Spleen (tissue), 11 donors: ENCODE measurements at regions not wholly inside any gene's neighbourhood (a gene's known extent, or its start where the extent isn't known, plus 50 kb on each side); places are given as distances from the start of the nearest gene placed in this dataset.
"Not testable (repeated sequence)": the region's sequence is repeated elsewhere in the genome, so short reads cannot be mapped to it uniquely, and the experiment has no call there.

Source experiments
- DNase-seq: peaks from one replicate; pipeline ENCODE4 v3.0.0-alpha.2; 2020
- H3K27ac ChIP-seq, 8 donors: fragments of 200-600 bp; sonication (generic) in 7 of 8; 1 replicate in 4 of 8; 2 replicates in 4 of 8; pipeline versions ENCODE4 v1.5.0 to v1.8.0; 2016 to 2021; ENCODE audit warnings: inconsistent platforms in 4 of 8, mild to moderate bottlenecking in 4 of 8, moderate library complexity in 1 of 8
- H3K27me3 ChIP-seq, 7 donors: fragments of 200-600 bp; sonication (generic) in 6 of 7; replicated peaks in 1 of 7; 1 replicate in 4 of 7; 2 replicates in 3 of 7; pipeline versions ENCODE4 v1.5.0 to v1.8.0; 2016 to 2021; ENCODE audit warnings: inconsistent platforms in 3 of 7, mild to moderate bottlenecking in 1 of 7
- H3K36me3 ChIP-seq, 6 donors: fragments of 200-600 bp; sonication (generic) in 5 of 6; 1 replicate in 4 of 6; 2 replicates in 2 of 6; pipeline versions ENCODE4 v1.5.0 to v1.8.0; 2016 to 2021; ENCODE audit warnings: inconsistent platforms in 2 of 6
- H3K4me1 ChIP-seq, 6 donors: fragments of 200-600 bp; sonication (generic) in 5 of 6; 1 replicate in 3 of 6; 2 replicates in 3 of 6; pipeline versions ENCODE4 v1.5.0 to v1.8.0; 2016 to 2021; ENCODE audit warnings: inconsistent platforms in 3 of 6
- H3K4me3 ChIP-seq, 8 donors: fragments of 200-600 bp; sonication (generic) in 7 of 8; 1 replicate in 4 of 8; 2 replicates in 4 of 8; pipeline versions ENCODE4 v1.5.0 to v1.8.0; 2016 to 2021; ENCODE audit warnings: inconsistent platforms in 4 of 8, mild to moderate bottlenecking in 4 of 8, moderate library complexity in 2 of 8
- H3K9me3 ChIP-seq, 8 donors: fragments of 200-600 bp; sonication (generic) in 7 of 8; 1 replicate in 4 of 8; 2 replicates in 4 of 8; pipeline versions ENCODE4 v1.5.0 to v1.8.0; 2016 to 2021; ENCODE audit warnings: inconsistent platforms in 4 of 8
- POLR2A ChIP-seq, 3 donors: fragments of 450-650 bp; IDR thresholded peaks; one replicate each; pipeline ENCODE4 v1.5.1; 2017; ENCODE audit warnings: antibody characterized with exemption in 3 of 3, mild to moderate bottlenecking in 1 of 3
- POLR2AphosphoS5 ChIP-seq, 3 donors: sonication (generic); formaldehyde crosslinking; IDR thresholded peaks; one replicate each; pipeline ENCODE4 v1.5.1; 2017; ENCODE audit warnings: antibody characterized with exemption in 3 of 3
- WGBS, 5 donors: extraction: QIAGEN DNeasy Blood & Tissue Kit in 3 of 5; methylation state at CpG; one replicate each; pipeline versions ENCODE4 v1.1.5 to v1.1.7; 2013 to 2018; 5-methylcytosine and 5-hydroxymethylcytosine counted together
- intact Hi-C: fragments of 100-400 bp; cut with DNase I; formaldehyde crosslinking; loops from one replicate; pipeline ENCODE4 v1.15.0; 2023; ENCODE audit warnings: low total_unique reads
- TF ChIP-seq, protein P1 (sequence below), 11 experiments: fragments of 200-600 bp in 7 of 11; fragments of 450-650 bp in 4 of 11; sonication (generic) in 4 of 11; IDR thresholded peaks in 8 of 11; conservative IDR thresholded peaks in 3 of 11; 1 replicate in 7 of 11; 2 replicates in 4 of 11; pipeline versions ENCODE4 v1.4.0 to v1.8.0; 2016 to 2021; ENCODE audit warnings: antibody characterized with exemption in 11 of 11, inconsistent platforms in 4 of 11, mild to moderate bottlenecking in 1 of 11
- donor health status: healthy with polysubstance abuse.
- donor health status: DM: no; HTN: no; CAD: no; lungs with moderate emphysema.
- donor health status: DM: no; HTN: no; CAD: no.
- donor health status: Bipolar disorder and iron deficiency.
- donor health status: healthy.
- donor health status: DM: no; HTN: no; CAD: no.
- donor health status: DM: yes; HTN: yes; CAD: no.

- TF ChIP-seq, protein P1, sequence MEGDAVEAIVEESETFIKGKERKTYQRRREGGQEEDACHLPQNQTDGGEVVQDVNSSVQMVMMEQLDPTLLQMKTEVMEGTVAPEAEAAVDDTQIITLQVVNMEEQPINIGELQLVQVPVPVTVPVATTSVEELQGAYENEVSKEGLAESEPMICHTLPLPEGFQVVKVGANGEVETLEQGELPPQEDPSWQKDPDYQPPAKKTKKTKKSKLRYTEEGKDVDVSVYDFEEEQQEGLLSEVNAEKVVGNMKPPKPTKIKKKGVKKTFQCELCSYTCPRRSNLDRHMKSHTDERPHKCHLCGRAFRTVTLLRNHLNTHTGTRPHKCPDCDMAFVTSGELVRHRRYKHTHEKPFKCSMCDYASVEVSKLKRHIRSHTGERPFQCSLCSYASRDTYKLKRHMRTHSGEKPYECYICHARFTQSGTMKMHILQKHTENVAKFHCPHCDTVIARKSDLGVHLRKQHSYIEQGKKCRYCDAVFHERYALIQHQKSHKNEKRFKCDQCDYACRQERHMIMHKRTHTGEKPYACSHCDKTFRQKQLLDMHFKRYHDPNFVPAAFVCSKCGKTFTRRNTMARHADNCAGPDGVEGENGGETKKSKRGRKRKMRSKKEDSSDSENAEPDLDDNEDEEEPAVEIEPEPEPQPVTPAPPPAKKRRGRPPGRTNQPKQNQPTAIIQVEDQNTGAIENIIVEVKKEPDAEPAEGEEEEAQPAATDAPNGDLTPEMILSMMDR (IDR thresholded peaks at IDR 0.05 in 8 of 11, conservative IDR thresholded peaks at IDR 0.05 in 3 of 11) = no peak
- TF ChIP-seq POLR2AphosphoS5 (IDR thresholded peaks at IDR 0.05) (no peak), POLR2A (IDR thresholded peaks at IDR 0.05) (no peak)
- WGBS, 5 donors = 87 to 91% (median 90%) methylated on average over 5 of the region's 5 CpGs
- Histone ChIP-seq H3K36me3 (no peaks in the 10 kb centered on the region), H3K27ac (no peak overlapping the region), H3K4me1 (peaks cover 0 to 5% (median 0%) of the 10 kb centered on the region in 6 donors), H3K9me3 (no peaks in the 10 kb centered on the region), H3K4me3 (no peak overlapping the region), H3K27me3 (no peaks in the 10 kb centered on the region)
- DNase-seq = no peak
- intact Hi-C loops = no loop called here
Measured at GRCh38 chr10:78229950-78230675, 196.4 kb downstream of the RPS24 start.

- Histone ChIP-seq H3K36me3 (no peaks in the 10 kb centered on the region), H3K4me1 (peaks cover 0 to 7% (median 0%) of the 10 kb centered on the region in 6 donors), H3K27me3 (no peaks in the 10 kb centered on the region), H3K4me3 (no peak overlapping the region), H3K27ac (no peak overlapping the region), H3K9me3 (no peaks in the 10 kb centered on the region)
- no peak for DNase-seq
- intact Hi-C loops = no loop called here
- TF ChIP-seq POLR2A (IDR thresholded peaks at IDR 0.05) (no peak), POLR2AphosphoS5 (IDR thresholded peaks at IDR 0.05) (no peak)
- TF ChIP-seq, protein P1 (IDR thresholded peaks at IDR 0.05 in 8 of 11, conservative IDR thresholded peaks at IDR 0.05 in 3 of 11) = no peak
- WGBS, 5 donors = 83 to 89% (median 85%) methylated on average over 5 of the region's 5 CpGs
Measured at GRCh38 chr10:78231327-78231726, 197.7 kb downstream of the RPS24 start.

- peaks cover 0 to 13% (median 0%) of the 10 kb centered on the region in 6 donors for H3K4me1 ChIP-seq
- H3K27me3 ChIP-seq = no peaks in the 10 kb centered on the region
- no peak overlapping the region for H3K4me3 ChIP-seq
- no peaks in the 10 kb centered on the region for H3K36me3 ChIP-seq
- no peak for TF ChIP-seq POLR2AphosphoS5 (IDR thresholded peaks at IDR 0.05)
- TF ChIP-seq, protein P1 (IDR thresholded peaks at IDR 0.05 in 8 of 11, conservative IDR thresholded peaks at IDR 0.05 in 3 of 11) = peak in 2 of 11 experiments; percentile 22 to 25
- TF ChIP-seq POLR2A (IDR thresholded peaks at IDR 0.05) = no peak
- no peak for DNase-seq
- 57 to 73% (median 63%) methylated on average over 4 of the region's 4 CpGs for WGBS, 5 donors
- intact Hi-C loops = no loop called here
- H3K9me3 ChIP-seq = no peaks in the 10 kb centered on the region
- no peak overlapping the region for H3K27ac ChIP-seq
Measured at GRCh38 chr10:78231939-78232338, 198.3 kb downstream of the RPS24 start.

DNA sequence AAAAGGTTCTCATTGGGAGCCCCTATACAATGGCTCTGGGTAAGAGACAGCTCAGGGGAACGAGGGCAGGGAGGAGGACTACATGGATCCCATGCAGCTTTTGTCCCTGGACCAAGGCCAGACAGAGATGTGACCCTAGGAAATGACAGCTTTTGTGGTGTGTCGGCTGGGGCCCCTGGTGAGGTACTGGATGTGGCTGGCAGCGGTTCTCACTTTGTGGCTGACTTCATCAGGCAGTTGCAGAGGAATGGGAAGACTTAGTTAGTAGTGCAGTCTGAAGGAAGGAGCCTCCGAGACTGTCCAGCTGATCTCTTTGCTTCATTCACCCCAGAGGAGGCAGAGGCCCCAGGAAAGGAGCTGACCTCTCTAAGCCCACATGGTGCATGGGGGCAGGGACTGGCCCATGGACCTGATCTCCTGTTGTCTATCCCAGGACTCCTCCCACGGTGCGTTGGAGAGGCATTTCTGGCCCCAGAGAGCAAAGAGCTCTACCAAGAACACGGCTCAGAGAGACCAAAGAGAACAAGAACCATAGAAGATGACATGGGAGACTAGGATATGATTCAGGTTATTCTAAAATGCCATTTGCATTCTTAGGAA, 202.9 kb downstream of the RPS24 start:
- DNase-seq = no peak
- H3K36me3 ChIP-seq = no peaks in the 10 kb centered on the region
- no peak for TF ChIP-seq POLR2A (IDR thresholded peaks at IDR 0.05)
- TF ChIP-seq POLR2AphosphoS5 (IDR thresholded peaks at IDR 0.05) = no peak
- TF ChIP-seq, protein P1 (IDR thresholded peaks at IDR 0.05 in 8 of 11, conservative IDR thresholded peaks at IDR 0.05 in 3 of 11) = no peak
- 44 to 57% (median 52%) methylated on average over 7 of the region's 7 CpGs for WGBS, 5 donors
- peaks cover 0 to 14% (median 0%) of the 10 kb centered on the region in 6 donors for H3K4me1 ChIP-seq
- intact Hi-C loops = no loop called here
- H3K27ac ChIP-seq = no peak overlapping the region
- no peaks in the 10 kb centered on the region for H3K27me3 ChIP-seq
- H3K9me3 ChIP-seq = no peaks in the 10 kb centered on the region
- no peak overlapping the region for H3K4me3 ChIP-seq

- DNase-seq, intact Hi-C loops: not testable (repeated sequence)
Measured at GRCh38 chr10:78237951-78238350, 204.3 kb downstream of the RPS24 start.

More at GRCh38 chr10:78237951-78238350, 204.3 kb downstream of the RPS24 start:
- not testable (repeated sequence) for H3K27me3 ChIP-seq, H3K4me3 ChIP-seq, H3K4me1 ChIP-seq, H3K9me3 ChIP-seq, H3K36me3 ChIP-seq, H3K27ac ChIP-seq
- WGBS, 5 donors = 67 to 81% (median 80%) methylated on average over 5 of the region's 5 CpGs
